OCI-LY7 (cell line): ENCODE measurements at regions not wholly inside any gene's neighbourhood (a gene's known extent, or its start where the extent isn't known, plus 50 kb on each side); places are given as distances from the start of the nearest gene placed in this dataset.

Experiments used
- CTCF ChIP-seq: fragments of 200-600 bp; sonication (generic); conservative IDR thresholded peaks from 2 replicates; pipeline ENCODE4 v1.5.1; 2014; ENCODE audit warnings: mild to moderate bottlenecking, antibody characterized with exemption, low read length, moderate library complexity, mixed read lengths
- EZH2phosphoT487 ChIP-seq: fragments of 200-600 bp; sonication (generic); IDR thresholded peaks from 2 replicates; pipeline ENCODE4 v1.6.1; 2018; ENCODE audit warnings: low read depth, borderline replicate concordance, mild to moderate bottlenecking, mixed run types, antibody characterized with exemption, low read length, moderate library complexity, mixed read lengths

GRCh38 chr11:45048313-45048841 lies 97.7 kb upstream of the TP53I11 start:
- TF ChIP-seq CTCF (no peak), EZH2phosphoT487 (no peak)
